GM18507 (cell line): ENCODE measurements at regions not wholly inside any gene's neighbourhood (a gene's known extent, or its start where the extent isn't known, plus 50 kb on each side); places are given as distances from the start of the nearest gene placed in this dataset.

Experiments used
- DNase-seq: peaks from one replicate; pipeline ENCODE4 v3.0.0; 2011; ENCODE audit warnings: low read depth; ENCODE audit not compliant: insufficient read length; ENCODE audit errors: extremely low spot score
- FAIRE-seq: peaks from 2 replicates; lab custom pipeline; 2011; peaks lifted over from hg19 to GRCh38; lab: Jason Lieb, UNC

DNA sequence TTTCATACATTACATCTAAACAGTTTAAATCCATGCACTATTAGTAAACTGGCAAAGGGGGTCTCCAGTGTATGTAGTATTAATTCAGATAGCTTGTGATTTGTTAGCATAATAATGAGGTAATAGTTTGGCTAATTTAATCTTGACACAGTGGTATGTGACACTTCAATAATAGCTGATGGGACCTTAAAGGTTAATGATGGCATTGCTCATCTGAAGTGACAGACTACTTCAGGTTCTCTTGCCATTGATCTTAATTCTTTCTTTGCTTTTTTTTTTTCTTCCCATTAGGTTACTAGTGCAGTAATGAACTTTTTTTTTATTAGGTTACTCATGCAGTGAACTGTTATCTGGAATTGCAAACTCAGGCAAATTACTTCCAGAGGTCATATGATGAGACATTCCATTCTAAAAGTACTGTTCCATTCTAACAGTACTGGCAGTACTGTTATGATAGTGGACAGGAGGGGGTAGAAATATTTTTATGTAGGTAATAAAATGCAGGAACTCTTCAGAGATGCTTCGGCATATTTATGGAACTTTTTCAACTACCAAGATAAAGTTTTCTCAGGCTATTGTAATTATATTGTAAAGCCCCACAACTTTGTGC, 911.3 kb upstream of the LCORL start:
- FAIRE-seq (no peak), DNase-seq (no peak)

- DNase-seq (no peak), FAIRE-seq (no peak)
Observed at GRCh38 chr4:18931643-18932377, 910.3 kb upstream of the LCORL start.

DNA sequence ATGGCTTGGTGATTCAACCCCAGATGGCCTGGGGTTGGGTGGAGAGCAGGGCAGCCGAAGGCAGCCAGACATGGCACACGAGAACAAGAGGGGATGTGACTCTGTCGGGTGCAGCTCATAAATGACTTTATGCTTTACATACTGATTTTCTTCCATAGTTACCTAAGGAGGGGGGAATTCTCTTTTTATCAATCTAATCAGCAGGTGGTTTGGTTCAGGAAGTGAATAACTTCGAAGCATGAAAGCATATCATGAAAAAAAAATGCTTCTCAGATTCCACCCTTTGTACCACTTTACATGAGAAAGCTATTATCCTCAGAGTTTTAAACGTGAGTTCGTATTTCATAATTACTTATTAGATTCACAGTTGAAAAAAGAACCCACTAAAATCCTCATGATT, 908.9 kb upstream of the LCORL start:
- DNase-seq (no peak), FAIRE-seq (no peak)

- DNase-seq (no peak), FAIRE-seq (no peak)
Observed at GRCh38 chr4:18923496-18924161, 902.1 kb upstream of the LCORL start.

- FAIRE-seq (no peak), DNase-seq (no peak)
Observed at GRCh38 chr4:18917689-18918088, 896.1 kb upstream of the LCORL start.

DNA sequence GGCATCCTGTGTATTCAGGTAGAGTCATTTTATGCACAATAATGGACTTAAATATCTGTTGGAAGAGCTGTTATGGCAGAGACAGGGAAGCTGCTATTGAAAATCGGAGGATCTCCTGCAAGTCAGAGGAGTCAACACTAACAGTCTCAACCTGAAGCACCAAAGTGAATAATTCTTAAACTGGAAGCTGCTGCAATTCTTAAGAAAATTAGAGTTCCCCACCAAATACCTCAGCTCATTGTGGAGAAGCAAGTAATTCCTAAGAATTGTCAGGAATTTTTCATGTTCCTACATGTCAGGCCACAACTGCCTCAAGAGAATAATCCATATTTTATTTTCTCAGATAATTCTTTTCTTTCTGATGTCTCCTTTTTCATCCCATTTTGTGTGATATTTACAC, 892.6 kb upstream of the LCORL start:
- FAIRE-seq (no peak), DNase-seq (no peak)

- no peak for DNase-seq
- no peak for FAIRE-seq
Observed at GRCh38 chr4:18894928-18895327, 873.4 kb upstream of the LCORL start.

DNA sequence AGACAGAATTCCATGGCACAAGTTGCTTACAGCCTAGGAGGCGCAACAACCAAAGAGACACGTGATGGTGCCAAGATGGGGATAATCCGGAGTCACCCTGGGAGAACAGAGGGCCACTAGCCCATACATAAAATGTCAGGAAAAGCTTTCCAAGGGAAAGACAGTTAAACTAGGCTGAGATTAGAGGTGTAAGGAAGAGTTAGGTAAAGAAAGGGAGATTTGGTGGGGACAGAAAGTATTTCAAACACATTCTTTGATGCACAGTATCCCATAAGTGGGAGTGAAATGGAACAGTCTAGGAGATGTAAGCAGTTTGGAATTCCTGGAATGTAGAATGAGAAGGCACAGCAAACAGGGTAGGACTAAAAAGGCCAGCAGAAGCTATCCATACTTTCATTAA, 860.9 kb upstream of the LCORL start:
- no peak for DNase-seq
- FAIRE-seq: no peak

- DNase-seq: no peak
- FAIRE-seq: no peak
Observed at GRCh38 chr4:18881556-18881955, 860.0 kb upstream of the LCORL start.

DNA sequence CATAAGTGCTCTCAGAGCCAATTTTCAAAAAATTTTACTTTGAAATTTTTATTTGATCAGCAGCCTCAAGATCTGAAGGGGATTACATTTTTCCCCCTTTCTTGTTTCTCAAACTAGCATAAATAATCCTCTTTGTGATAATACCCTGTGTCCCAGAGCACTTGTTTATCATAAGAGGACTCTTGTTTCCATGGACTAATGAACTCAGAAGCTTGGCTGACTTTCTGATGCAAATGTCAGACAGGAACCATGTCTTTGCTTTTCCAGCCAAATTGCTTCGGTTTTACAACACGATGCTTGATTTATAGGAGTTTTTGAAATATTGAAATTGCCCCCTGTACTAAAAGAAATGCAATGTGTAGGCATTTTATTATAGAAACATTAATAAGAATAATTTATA, 859.3 kb upstream of the LCORL start:
- FAIRE-seq: no peak
- DNase-seq: no peak

GRCh38 chr4:18878561-18878960, 857.0 kb upstream of the LCORL start:
- FAIRE-seq: no peak

DNA sequence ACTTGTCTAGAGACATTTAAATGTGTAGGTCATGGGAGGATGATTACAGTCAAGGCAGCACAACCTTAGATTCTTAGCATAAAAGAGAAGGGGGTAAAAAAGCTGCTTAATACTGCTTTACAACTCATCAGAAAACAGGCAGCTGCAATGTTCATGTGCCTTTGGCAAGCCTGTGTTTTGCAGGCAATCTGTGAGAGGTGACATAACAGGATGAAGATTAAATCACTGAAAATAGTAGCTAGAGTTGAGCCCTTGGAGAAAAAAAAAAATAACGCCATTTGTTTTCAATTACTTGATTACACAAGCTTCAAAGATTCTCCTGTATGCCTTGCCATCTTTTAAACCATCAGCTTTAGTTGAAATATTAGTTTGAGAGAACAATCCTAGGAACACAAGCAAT, 847.6 kb upstream of the LCORL start:
- FAIRE-seq (no peak), DNase-seq (no peak)

More at GRCh38 chr4:18878561-18878960, 857.0 kb upstream of the LCORL start:
- no peak for DNase-seq

GRCh38 chr4:18860836-18861530, 839.4 kb upstream of the LCORL start:
- no peak for DNase-seq
- no peak for FAIRE-seq

DNA sequence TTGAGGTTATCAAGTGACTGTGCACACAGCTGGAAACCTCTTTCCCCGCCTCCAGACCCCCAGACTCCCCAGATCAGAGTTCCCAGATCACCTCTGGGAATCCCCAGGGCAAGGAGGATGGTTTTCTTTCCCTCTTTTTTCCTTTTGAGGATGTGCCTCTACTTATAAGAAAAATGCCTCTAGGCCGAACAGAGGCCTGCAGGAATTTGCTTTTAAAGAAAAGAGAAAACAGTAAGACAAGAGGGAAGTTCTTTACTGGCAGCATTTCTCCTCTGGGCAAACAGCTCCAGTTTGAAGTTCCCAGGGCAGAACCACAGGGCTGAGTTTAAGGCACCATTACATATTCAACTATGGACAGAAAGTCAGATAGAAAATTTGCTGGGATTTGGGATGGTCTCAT, 837.9 kb upstream of the LCORL start:
- DNase-seq (no peak), FAIRE-seq (no peak)

- FAIRE-seq: no peak
Observed at GRCh38 chr4:18858229-18858922, 836.8 kb upstream of the LCORL start.

DNA sequence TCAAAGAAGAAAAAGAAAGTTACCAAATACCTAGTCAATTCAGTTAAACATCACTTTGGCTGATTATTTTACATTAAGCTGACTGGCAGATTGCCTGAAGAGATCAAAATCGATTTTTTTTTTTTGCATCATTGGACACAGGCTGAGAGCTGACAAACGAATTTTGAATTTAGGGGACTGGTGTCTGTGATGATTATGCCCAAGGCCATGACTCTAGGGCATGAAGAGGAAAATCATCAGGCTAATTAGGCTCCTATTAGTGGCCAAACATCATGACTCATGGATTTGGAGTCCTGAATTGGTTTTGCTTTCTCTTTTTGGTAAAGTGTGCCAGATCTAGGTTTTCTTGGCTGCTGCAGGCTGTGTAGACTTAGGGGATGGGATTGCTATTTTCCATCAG, 829.3 kb upstream of the LCORL start:
- DNase-seq: no peak
- FAIRE-seq: no peak

More at GRCh38 chr4:18858229-18858922, 836.8 kb upstream of the LCORL start:
- no peak for DNase-seq

GRCh38 chr4:18847249-18847890, 825.8 kb upstream of the LCORL start:
- DNase-seq (no peak), FAIRE-seq (no peak)

DNA sequence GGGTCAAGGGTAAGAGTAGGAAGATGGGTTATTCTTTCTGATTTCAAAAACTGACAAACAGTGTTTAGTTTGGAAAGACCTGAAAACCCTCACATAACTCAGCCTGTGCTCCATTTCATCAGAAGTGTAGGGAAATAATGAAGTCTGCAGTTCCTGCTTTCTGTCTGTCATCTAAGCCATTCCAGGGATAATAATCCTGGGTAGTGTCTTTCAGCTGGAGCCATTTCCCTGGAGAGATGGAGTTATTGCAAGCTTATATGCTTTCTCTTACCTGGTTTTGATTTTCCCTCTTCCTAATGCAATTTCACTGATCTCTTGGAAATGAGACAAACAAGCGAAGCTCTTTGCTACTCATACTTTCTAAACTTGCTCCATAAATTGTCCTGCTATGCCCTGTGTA, 824.8 kb upstream of the LCORL start:
- FAIRE-seq: no peak
- no peak for DNase-seq

GRCh38 chr4:18844726-18845125, 823.2 kb upstream of the LCORL start:
- DNase-seq (no peak), FAIRE-seq (no peak)
